HCT116 (cell line): ENCODE measurements at regions not wholly inside any gene's neighbourhood (a gene's known extent, or its start where the extent isn't known, plus 50 kb on each side); places are given as distances from the start of the nearest gene placed in this dataset.

Experiments used
- CEBPB ChIP-seq: IDR thresholded peaks from 2 replicates; pipeline ENCODE4 v1.6.1; 2012; ENCODE audit warnings: low read depth
- ELF1 ChIP-seq: IDR thresholded peaks from 2 replicates; pipeline ENCODE4 v1.6.1; 2012; ENCODE audit warnings: low read depth, borderline replicate concordance
- EZH2 ChIP-seq: fragments of 200-600 bp; sonication (generic); IDR thresholded peaks from 2 replicates; pipeline ENCODE4 v1.6.1; 2017; ENCODE audit warnings: antibody characterized with exemption, mixed run types
- POLR2AphosphoS5 ChIP-seq: IDR thresholded peaks from 2 replicates; pipeline ENCODE4 v1.6.1; 2011; ENCODE audit warnings: mild to moderate bottlenecking, low read depth, low read length, moderate library complexity
- RAD21 ChIP-seq: IDR thresholded peaks from 2 replicates; pipeline ENCODE4 v1.6.1; 2012; ENCODE audit warnings: low read depth, mild to moderate bottlenecking
- REST ChIP-seq: IDR thresholded peaks from 2 replicates; pipeline ENCODE4 v1.6.1; 2012; ENCODE audit warnings: low read depth
- SRF ChIP-seq: IDR thresholded peaks from 2 replicates; pipeline ENCODE4 v1.6.1; 2012; ENCODE audit warnings: low read depth
- ZBTB33 ChIP-seq: IDR thresholded peaks from 2 replicates; pipeline ENCODE4 v1.6.1; 2011; ENCODE audit warnings: mild to moderate bottlenecking, low read length, moderate library complexity; ENCODE audit not compliant: insufficient replicate concordance; ENCODE audit errors: extremely low read depth
- TF ChIP-seq, protein P1 (sequence below), 3 experiments: fragments of 200-600 bp in 1 of 3; sonication (generic) in 1 of 3; IDR thresholded peaks in 2 of 3; conservative IDR thresholded peaks in 1 of 3; 2 replicates each; pipeline ENCODE4 v1.5.1; 2012 to 2017; ENCODE audit warnings: low read depth in 2 of 3, low read length in 2 of 3, antibody characterized with exemption in 1 of 3, borderline replicate concordance in 1 of 3, control low read depth in 1 of 3, mild to moderate bottlenecking in 1 of 3, mixed read lengths in 1 of 3, mixed run types in 1 of 3, moderate library complexity in 1 of 3; ENCODE audit not compliant: insufficient read depth in 1 of 3

DNA sequence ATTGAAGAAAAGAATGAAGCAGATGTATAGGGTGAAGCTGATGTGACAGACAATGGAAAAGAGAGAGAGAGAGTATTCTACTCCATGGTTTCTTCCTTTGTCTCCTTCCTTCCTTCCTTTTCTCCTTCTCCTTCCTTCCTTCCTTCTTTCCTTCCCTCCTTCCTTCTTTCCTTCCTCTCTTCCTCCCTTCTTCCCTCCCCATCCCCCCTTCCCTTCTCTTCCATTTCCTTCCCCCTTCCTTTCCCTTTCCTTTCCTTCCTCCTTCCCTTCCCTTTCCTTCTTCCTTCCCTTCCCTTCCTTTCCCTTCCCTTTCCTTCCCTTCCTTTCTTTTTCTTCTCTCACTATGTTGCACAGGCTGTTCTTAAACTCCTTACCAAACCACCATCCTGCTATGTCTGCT, 55.7 kb upstream of the GPR139 start:
- TF ChIP-seq, protein P1, sequence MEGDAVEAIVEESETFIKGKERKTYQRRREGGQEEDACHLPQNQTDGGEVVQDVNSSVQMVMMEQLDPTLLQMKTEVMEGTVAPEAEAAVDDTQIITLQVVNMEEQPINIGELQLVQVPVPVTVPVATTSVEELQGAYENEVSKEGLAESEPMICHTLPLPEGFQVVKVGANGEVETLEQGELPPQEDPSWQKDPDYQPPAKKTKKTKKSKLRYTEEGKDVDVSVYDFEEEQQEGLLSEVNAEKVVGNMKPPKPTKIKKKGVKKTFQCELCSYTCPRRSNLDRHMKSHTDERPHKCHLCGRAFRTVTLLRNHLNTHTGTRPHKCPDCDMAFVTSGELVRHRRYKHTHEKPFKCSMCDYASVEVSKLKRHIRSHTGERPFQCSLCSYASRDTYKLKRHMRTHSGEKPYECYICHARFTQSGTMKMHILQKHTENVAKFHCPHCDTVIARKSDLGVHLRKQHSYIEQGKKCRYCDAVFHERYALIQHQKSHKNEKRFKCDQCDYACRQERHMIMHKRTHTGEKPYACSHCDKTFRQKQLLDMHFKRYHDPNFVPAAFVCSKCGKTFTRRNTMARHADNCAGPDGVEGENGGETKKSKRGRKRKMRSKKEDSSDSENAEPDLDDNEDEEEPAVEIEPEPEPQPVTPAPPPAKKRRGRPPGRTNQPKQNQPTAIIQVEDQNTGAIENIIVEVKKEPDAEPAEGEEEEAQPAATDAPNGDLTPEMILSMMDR (IDR thresholded peaks at IDR 0.05 in 2 of 3, conservative IDR thresholded peaks at IDR 0.05 in 1 of 3; ENCODE audit: borderline replicate concordance in 1 of 3, insufficient read depth in 1 of 3, low read depth in 2 of 3, low read length in 2 of 3): no peak
- TF ChIP-seq POLR2AphosphoS5 (no peak), RAD21 (no peak), ELF1 (no peak), REST (no peak), CEBPB (no peak), SRF (no peak), ZBTB33 (no peak), EZH2 (no peak)
